GM19395 (cell line): ENCODE measurements at regions not wholly inside any gene's neighbourhood (a gene's known extent, or its start where the extent isn't known, plus 50 kb on each side); places are given as distances from the start of the nearest gene placed in this dataset.
"Not testable (repeated sequence)": the region's sequence is repeated elsewhere in the genome, so short reads cannot be mapped to it uniquely, and the experiment has no call there.

Experiments used
- ATAC-seq: cut with Tn5 transposase; IDR thresholded peaks from one replicate; pipeline ENCODE4 v1.9.1; 2021; ENCODE audit warnings: mild to moderate bottlenecking, moderate library complexity; ENCODE audit not compliant: unreplicated experiment

GRCh38 chr2:4244422-4244821 lies 541.0 kb downstream of the DCDC2C start:
- ATAC-seq = not testable (repeated sequence)

GRCh38 chr2:4246364-4247131 lies 543.2 kb downstream of the DCDC2C start:
- ATAC-seq = no peak

- ATAC-seq = no peak
Observed at GRCh38 chr2:4247791-4248190, 544.4 kb downstream of the DCDC2C start.

GRCh38 chr2:4255491-4255890 lies 552.1 kb downstream of the DCDC2C start:
- ATAC-seq = no peak

GRCh38 chr2:4256351-4256750 lies 553.0 kb downstream of the DCDC2C start:
- no peak for ATAC-seq

GRCh38 chr2:4258563-4258962 lies 555.2 kb downstream of the DCDC2C start:
- ATAC-seq = no peak

GRCh38 chr2:4265936-4266335 lies 562.6 kb downstream of the DCDC2C start:
- ATAC-seq = no peak

- no peak for ATAC-seq
Observed at GRCh38 chr2:4269885-4270284, 566.5 kb downstream of the DCDC2C start.

- ATAC-seq = no peak
Observed at GRCh38 chr2:4272261-4272858, 569.0 kb downstream of the DCDC2C start.

GRCh38 chr2:4278392-4278791 lies 575.0 kb downstream of the DCDC2C start:
- ATAC-seq = no peak

- no peak for ATAC-seq
Observed at GRCh38 chr2:4279431-4279830, 576.1 kb downstream of the DCDC2C start.

- ATAC-seq = no peak
Observed at GRCh38 chr2:4291430-4291829, 588.1 kb downstream of the DCDC2C start.

GRCh38 chr2:4295680-4296079 lies 592.3 kb downstream of the DCDC2C start:
- ATAC-seq = no peak

- ATAC-seq = no peak
Observed at GRCh38 chr2:4300616-4301015, 597.2 kb downstream of the DCDC2C start.

- ATAC-seq = no peak
Observed at GRCh38 chr2:4324531-4324930, 621.2 kb downstream of the DCDC2C start.

- no peak for ATAC-seq
Observed at GRCh38 chr2:4336864-4337263, 633.5 kb downstream of the DCDC2C start.

- ATAC-seq = no peak
Observed at GRCh38 chr2:4338345-4338744, 635.0 kb downstream of the DCDC2C start.

GRCh38 chr2:4340536-4340935 lies 637.2 kb downstream of the DCDC2C start:
- ATAC-seq = no peak

GRCh38 chr2:4346628-4347027 lies 643.3 kb downstream of the DCDC2C start:
- no peak for ATAC-seq

GRCh38 chr2:4353668-4354067 lies 650.3 kb downstream of the DCDC2C start:
- ATAC-seq = no peak

- no peak for ATAC-seq
Observed at GRCh38 chr2:4354164-4354563, 650.8 kb downstream of the DCDC2C start.

- ATAC-seq = no peak
Observed at GRCh38 chr2:4354678-4355077, 651.3 kb downstream of the DCDC2C start.

GRCh38 chr2:4356109-4356508 lies 652.7 kb downstream of the DCDC2C start:
- ATAC-seq = no peak
